HG03521 (cell line): ENCODE measurements at regions not wholly inside any gene's neighbourhood (a gene's known extent, or its start where the extent isn't known, plus 50 kb on each side); places are given as distances from the start of the nearest gene placed in this dataset.

ENCODE experiments used
- ATAC-seq: cut with Tn5 transposase; IDR thresholded peaks from one replicate; pipeline ENCODE4 v1.9.1; 2021; ENCODE audit warnings: mild to moderate bottlenecking, moderate library complexity; ENCODE audit not compliant: unreplicated experiment

GRCh38 chr1:218525451-218526197 is 180.5 kb downstream of the TGFB2 start:
- no peak for ATAC-seq

GRCh38 chr1:218526198-218526580 is 181.1 kb downstream of the TGFB2 start:
- ATAC-seq: no peak

GRCh38 chr1:218527737-218528136 is 182.6 kb downstream of the TGFB2 start:
- no peak for ATAC-seq

GRCh38 chr1:218529646-218530300 is 184.6 kb downstream of the TGFB2 start:
- no peak for ATAC-seq

DNA sequence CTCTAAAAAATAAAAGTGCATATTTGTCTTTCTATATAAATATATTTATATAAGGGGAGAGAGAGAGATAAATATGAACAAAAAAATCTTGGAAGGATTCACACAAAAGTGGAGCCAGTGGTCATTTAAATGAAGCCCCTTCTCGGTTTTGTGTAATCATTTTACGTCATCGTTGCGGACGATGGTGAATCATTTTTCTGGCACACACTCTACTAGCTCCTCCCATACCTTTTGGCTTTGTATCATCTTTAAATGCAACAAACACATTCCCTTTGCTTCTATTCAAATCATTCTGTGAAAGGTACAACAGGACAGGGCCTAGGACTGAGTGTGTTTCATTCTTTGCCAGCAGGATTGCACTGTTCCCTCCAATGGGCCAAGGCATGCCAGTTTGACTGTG is 186.8 kb downstream of the TGFB2 start:
- ATAC-seq: no peak

- ATAC-seq: no peak
These were observed 191.3 kb downstream of the TGFB2 start for GRCh38 chr1:218536296-218536986.

GRCh38 chr1:218537122-218537913 is 192.2 kb downstream of the TGFB2 start:
- ATAC-seq: no peak

DNA sequence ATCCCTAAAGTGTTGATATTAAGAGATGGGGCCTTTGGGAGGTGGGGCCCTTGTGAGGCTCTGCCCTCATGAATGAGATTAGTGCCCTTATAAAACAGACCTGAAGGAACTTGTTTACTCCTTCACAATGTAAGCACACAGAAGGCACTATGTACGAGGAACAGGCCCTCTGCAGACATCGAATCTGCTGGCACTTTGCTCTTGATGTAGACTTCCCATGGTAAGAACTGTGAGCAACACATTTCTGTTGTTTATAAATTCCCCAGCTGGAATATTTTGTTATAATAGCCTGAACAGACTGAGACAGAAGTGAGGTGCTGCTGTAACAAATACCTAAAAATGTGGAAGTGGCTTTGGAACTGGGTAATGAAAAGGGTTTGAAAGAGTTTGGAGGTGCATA is 193.2 kb downstream of the TGFB2 start:
- no peak for ATAC-seq

DNA sequence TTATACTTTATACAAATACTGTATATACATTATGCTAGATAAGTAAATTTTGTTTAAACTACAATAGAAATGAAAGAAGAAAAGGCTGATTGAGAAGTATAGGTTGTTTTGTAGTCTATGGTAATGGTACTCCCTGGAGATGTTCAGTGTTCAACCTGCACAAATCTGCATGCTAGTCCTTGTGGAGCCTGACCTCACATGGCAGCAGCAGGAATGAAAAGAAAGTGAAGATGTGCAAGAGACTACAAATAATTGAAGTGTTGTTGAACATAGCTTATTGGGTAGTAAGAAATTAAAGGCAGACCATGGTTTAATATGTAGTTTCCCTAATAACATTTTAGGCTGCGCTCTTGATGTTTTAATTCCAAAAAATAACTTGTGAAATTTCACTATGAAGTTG is 201.2 kb downstream of the TGFB2 start:
- ATAC-seq: no peak

- ATAC-seq: no peak
These were observed 203.0 kb downstream of the TGFB2 start for GRCh38 chr1:218547957-218548730.

- no peak for ATAC-seq
These were observed 203.6 kb downstream of the TGFB2 start for GRCh38 chr1:218548764-218549163.

DNA sequence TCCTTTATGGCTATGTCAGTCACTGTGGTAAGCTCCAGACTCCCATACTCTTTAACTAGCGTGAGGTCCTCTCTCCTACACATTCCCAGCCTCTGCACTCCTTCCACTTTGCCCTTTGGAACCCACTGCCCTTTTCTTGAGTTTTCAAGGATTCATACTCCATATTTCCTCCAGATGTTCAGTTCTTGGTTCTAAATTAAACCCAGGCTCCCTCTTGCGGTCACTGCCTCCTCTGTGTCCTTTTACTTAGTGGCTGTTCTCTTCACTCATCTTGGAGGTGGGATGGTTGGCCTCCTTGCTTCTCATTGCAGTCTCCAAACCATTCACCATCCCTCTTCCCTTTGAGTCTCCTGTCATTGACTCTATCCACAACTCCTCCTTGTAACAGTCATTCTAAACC is 208.1 kb downstream of the TGFB2 start:
- no peak for ATAC-seq

GRCh38 chr1:218556016-218556415 is 210.9 kb downstream of the TGFB2 start:
- no peak for ATAC-seq

DNA sequence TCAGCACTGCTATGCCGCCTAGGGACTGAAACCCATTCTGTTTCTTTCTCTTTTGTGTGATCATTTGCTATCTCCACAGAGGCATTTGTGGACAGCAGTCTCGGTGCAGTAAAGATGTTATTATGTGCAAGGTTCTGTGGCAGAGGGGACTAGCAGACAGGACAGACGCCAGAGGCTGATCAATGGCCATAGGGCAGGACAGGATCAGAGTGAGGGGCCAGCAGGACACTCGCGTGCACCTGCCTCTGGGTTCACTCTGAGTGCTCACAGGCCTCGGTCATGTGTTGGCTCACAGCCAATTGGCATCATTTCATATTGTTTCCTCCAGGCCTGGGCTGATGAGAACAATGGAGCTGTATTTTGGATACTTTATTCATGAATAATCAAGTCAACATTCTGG is 212.6 kb downstream of the TGFB2 start:
- ATAC-seq: no peak

GRCh38 chr1:218558271-218558810 is 213.2 kb downstream of the TGFB2 start:
- ATAC-seq: no peak

DNA sequence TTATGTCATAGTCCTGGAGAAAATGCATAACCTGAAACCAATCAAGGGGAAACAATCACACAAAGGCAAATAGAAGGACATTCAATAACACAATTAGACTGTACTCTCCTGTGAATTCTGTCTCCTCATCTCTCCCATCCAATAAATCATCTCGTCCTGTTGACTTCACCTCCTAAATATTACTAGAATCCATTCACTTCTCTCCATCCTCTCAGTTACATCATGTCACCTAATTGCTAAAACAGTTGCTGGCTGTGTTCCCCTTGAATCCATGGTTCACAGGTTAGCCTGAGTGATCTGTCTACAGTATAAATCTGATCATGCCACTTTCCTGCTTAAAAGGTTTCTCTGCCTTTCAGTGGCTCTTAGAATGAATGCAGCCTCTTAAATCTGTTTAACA is 220.2 kb downstream of the TGFB2 start:
- no peak for ATAC-seq

DNA sequence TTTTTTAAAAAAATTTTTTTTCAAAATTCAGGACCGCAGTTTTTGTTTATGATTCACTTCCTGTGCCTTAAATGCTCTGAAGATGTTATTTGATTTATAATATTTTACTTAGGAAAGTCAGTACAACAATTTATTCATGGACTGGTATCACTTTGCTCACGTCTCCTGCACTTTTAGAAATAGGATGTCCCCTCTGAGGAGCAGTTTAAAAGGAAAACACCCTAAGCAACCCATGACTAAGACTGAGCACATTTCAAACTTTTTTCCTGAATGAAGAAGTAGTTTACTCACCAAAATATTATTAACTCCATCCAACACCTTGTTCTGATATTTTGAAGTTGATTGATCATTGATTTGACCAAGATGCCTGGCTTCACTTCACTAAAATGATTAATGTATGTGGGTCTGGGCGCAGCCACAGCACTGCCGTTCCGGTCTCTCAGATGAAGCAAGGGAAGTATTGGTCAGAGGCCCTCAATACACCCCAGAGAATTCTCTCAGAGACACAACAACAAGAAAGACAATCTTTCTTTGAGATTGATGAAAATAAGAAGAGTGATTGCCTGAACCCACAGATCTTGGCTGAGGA is 223.9 kb downstream of the TGFB2 start:
- ATAC-seq: no peak

DNA sequence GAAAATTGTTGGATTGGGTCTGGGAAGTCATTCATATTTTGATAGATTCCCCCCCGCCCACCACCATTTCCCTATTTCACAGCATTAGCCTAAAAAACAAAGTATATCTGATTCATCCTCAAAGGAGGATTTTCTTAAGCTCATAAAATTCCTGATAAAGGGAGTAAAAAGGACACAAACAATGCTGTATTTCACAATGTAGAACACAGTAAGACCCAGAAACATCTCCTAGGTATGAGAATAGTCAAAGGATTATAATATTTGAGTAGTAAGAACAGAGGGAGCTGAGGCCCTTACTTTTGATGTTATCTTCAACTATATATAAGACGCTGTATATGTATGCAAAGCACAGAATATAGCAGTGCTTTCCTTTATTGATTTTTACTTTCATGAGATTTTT is 225.3 kb downstream of the TGFB2 start:
- ATAC-seq: no peak

GRCh38 chr1:218571491-218571890 is 226.4 kb downstream of the TGFB2 start:
- ATAC-seq: no peak

DNA sequence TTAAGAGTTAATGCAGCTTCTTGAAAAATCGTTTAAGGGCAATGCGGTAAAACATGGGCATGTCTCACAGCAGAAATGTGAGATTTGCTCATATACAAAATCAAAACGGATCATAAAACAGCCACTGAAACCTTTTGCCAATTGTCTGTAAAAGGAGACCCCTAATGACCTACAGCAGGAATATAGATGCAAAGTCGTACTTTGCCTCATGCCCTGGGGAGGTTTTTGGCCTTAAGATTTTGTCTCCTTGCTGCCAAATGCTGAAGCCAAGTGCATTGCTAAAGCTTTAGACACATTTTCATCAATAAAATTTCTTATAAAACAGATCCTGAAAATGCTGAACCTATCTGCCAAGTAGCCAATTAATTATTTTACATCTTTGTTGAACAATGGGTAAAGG is 226.9 kb downstream of the TGFB2 start:
- no peak for ATAC-seq
